ENCODE measurements at regions not wholly inside any gene's neighbourhood (a gene's known extent, or its start where the extent isn't known, plus 50 kb on each side); places are given as distances from the start of the nearest gene placed in this dataset.

- TF ChIP-seq, protein P1, sequence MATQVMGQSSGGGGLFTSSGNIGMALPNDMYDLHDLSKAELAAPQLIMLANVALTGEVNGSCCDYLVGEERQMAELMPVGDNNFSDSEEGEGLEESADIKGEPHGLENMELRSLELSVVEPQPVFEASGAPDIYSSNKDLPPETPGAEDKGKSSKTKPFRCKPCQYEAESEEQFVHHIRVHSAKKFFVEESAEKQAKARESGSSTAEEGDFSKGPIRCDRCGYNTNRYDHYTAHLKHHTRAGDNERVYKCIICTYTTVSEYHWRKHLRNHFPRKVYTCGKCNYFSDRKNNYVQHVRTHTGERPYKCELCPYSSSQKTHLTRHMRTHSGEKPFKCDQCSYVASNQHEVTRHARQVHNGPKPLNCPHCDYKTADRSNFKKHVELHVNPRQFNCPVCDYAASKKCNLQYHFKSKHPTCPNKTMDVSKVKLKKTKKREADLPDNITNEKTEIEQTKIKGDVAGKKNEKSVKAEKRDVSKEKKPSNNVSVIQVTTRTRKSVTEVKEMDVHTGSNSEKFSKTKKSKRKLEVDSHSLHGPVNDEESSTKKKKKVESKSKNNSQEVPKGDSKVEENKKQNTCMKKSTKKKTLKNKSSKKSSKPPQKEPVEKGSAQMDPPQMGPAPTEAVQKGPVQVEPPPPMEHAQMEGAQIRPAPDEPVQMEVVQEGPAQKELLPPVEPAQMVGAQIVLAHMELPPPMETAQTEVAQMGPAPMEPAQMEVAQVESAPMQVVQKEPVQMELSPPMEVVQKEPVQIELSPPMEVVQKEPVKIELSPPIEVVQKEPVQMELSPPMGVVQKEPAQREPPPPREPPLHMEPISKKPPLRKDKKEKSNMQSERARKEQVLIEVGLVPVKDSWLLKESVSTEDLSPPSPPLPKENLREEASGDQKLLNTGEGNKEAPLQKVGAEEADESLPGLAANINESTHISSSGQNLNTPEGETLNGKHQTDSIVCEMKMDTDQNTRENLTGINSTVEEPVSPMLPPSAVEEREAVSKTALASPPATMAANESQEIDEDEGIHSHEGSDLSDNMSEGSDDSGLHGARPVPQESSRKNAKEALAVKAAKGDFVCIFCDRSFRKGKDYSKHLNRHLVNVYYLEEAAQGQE (IDR thresholded peaks at IDR 0.05; ENCODE audit: insufficient read depth in 1 of 2, low read depth in 2 of 2, low read length in 1 of 2), result no peak
- TF ChIP-seq CTCF (IDR thresholded peaks at IDR 0.05), result no peak
- no peak for TF ChIP-seq POLR2AphosphoS5 (IDR thresholded peaks at IDR 0.05; ENCODE audit: low read depth, low read length)
Observed at GRCh38 chr11:80343436-80343835, 902.6 kb upstream of the TENM4 start.

All from Panc1 (cell line).